ENCODE measurements at regions not wholly inside any gene's neighbourhood (a gene's known extent, or its start where the extent isn't known, plus 50 kb on each side); places are given as distances from the start of the nearest gene placed in this dataset.

GRCh38 chr5:126093041-126093440 lies 330.2 kb upstream of the GRAMD2B start:
- peaks cover 30% of the 10 kb centered on the region for H3K9me3 Mint-ChIP-seq
- no peaks in the 10 kb centered on the region for H3K4me1 Mint-ChIP-seq
- H3K9ac ChIP-seq (ENCODE audit: extremely low read depth, low read length, poor library complexity, severe bottlenecking), result no peak overlapping the region
- no peak overlapping the region for H3K4me3 ChIP-seq (ENCODE audit: low read length)
- H3K4me1 ChIP-seq (ENCODE audit: control insufficient read depth, insufficient read depth, low read length), result no peaks in the 10 kb centered on the region
- H3K36me3 Mint-ChIP-seq (ENCODE audit: low read depth), result peaks cover 7% of the 10 kb centered on the region
- no peak overlapping the region for H3K27ac Mint-ChIP-seq
- no peak overlapping the region for H3K27ac ChIP-seq (ENCODE audit: low read depth, low read length)
- H3K36me3 ChIP-seq (ENCODE audit: control insufficient read depth, insufficient read depth, low read length), result no peaks in the 10 kb centered on the region
- no CpG with 5 or more reads among the region's 2 CpGs for WGBS, 2 experiments (ENCODE audit: insufficient coverage in 1 of 2, insufficient read length in 1 of 2)
- no peak for DNase-seq
- no peaks in the 10 kb centered on the region for H3K27me3 ChIP-seq (ENCODE audit: control insufficient read depth, insufficient read depth, low read length, poor library complexity, severe bottlenecking)
- H3K27me3 Mint-ChIP-seq (ENCODE audit: insufficient read depth), result peaks cover under 1% of the 10 kb centered on the region
- no peak for TF ChIP-seq CTCF (conservative IDR thresholded peaks at IDR 0.05)
- no peak overlapping the region for H3K4me3 Mint-ChIP-seq
- H3K9me3 ChIP-seq (ENCODE audit: control insufficient read depth, low read length), result peaks cover 17% of the 10 kb centered on the region

GRCh38 chr5:126093718-126094117 lies 329.5 kb upstream of the GRAMD2B start:
- no peak overlapping the region for H3K4me3 ChIP-seq (ENCODE audit: low read length)
- DNase-seq, result no peak
- no peaks in the 10 kb centered on the region for H3K36me3 ChIP-seq (ENCODE audit: control insufficient read depth, insufficient read depth, low read length)
- peaks cover 11% of the 10 kb centered on the region for H3K9me3 ChIP-seq (ENCODE audit: control insufficient read depth, low read length)
- H3K4me1 ChIP-seq (ENCODE audit: control insufficient read depth, insufficient read depth, low read length), result no peaks in the 10 kb centered on the region
- TF ChIP-seq CTCF (conservative IDR thresholded peaks at IDR 0.05), result no peak
- H3K4me3 Mint-ChIP-seq, result no peak overlapping the region
- H3K27me3 ChIP-seq (ENCODE audit: control insufficient read depth, insufficient read depth, low read length, poor library complexity, severe bottlenecking), result no peaks in the 10 kb centered on the region
- no peak overlapping the region for H3K9ac ChIP-seq (ENCODE audit: extremely low read depth, low read length, poor library complexity, severe bottlenecking)
- H3K27ac ChIP-seq (ENCODE audit: low read depth, low read length), result no peak overlapping the region
- H3K36me3 Mint-ChIP-seq (ENCODE audit: low read depth), result peaks cover 7% of the 10 kb centered on the region
- 95 to 100% methylated on average over 1 to 5 of the region's 5 CpGs for WGBS, 2 experiments (ENCODE audit: insufficient coverage in 1 of 2, insufficient read length in 1 of 2)
- no peak overlapping the region for H3K27ac Mint-ChIP-seq
- H3K9me3 Mint-ChIP-seq, result peaks cover 26% of the 10 kb centered on the region
- H3K4me1 Mint-ChIP-seq, result no peaks in the 10 kb centered on the region
- H3K27me3 Mint-ChIP-seq (ENCODE audit: insufficient read depth), result no peaks in the 10 kb centered on the region

GRCh38 chr5:126094991-126095390 lies 328.2 kb upstream of the GRAMD2B start:
- no peaks in the 10 kb centered on the region for H3K27me3 ChIP-seq (ENCODE audit: control insufficient read depth, insufficient read depth, low read length, poor library complexity, severe bottlenecking)
- no peak for TF ChIP-seq CTCF (conservative IDR thresholded peaks at IDR 0.05)
- peaks cover 8% of the 10 kb centered on the region for H3K9me3 ChIP-seq (ENCODE audit: control insufficient read depth, low read length)
- H3K4me3 ChIP-seq (ENCODE audit: low read length), result no peak overlapping the region
- peaks cover 17% of the 10 kb centered on the region for H3K9me3 Mint-ChIP-seq
- H3K4me3 Mint-ChIP-seq, result no peak overlapping the region
- peaks cover 4% of the 10 kb centered on the region for H3K36me3 Mint-ChIP-seq (ENCODE audit: low read depth)
- WGBS, 2 experiments (ENCODE audit: insufficient coverage in 1 of 2, insufficient read length in 1 of 2), result 87% methylated on average over 2 of the region's 2 CpGs; no CpG with 5 or more reads in 1 of the 2 experiments
- H3K27me3 Mint-ChIP-seq (ENCODE audit: insufficient read depth), result no peaks in the 10 kb centered on the region
- no peak overlapping the region for H3K27ac ChIP-seq (ENCODE audit: low read depth, low read length)
- H3K4me1 Mint-ChIP-seq, result no peaks in the 10 kb centered on the region
- H3K36me3 ChIP-seq (ENCODE audit: control insufficient read depth, insufficient read depth, low read length), result no peaks in the 10 kb centered on the region
- no peak overlapping the region for H3K27ac Mint-ChIP-seq
- H3K9ac ChIP-seq (ENCODE audit: extremely low read depth, low read length, poor library complexity, severe bottlenecking), result no peak overlapping the region
- DNase-seq, result no peak
- no peaks in the 10 kb centered on the region for H3K4me1 ChIP-seq (ENCODE audit: control insufficient read depth, insufficient read depth, low read length)
